ENCODE measurements at regions not wholly inside any gene's neighbourhood (a gene's known extent, or its start where the extent isn't known, plus 50 kb on each side); places are given as distances from the start of the nearest gene placed in this dataset.

DNA sequence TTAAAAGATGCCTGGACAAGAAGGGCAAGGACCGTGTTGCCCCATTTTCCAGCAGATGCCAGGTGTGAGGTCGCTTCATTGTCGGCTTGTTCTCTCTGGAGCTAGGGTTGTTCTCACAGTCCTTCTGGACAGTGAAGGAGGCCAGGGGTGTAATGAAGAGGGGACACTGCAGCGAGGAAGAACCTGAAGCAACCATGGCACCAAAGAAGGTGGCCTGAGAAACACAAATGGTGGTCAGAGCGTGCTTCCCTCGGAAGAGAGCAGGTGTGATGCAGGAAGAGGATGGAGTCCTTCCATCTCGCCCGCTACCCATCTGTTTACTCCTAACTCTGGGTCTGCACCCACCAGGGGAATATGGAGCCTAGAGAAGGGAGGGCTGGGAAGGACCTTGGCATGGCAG lies 50.3 kb upstream of the TWIST2 start:
- TF ChIP-seq CTCF (IDR thresholded peaks at IDR 0.05; ENCODE audit: low read depth, low read length, missing input control) (no peak), ATF3 (IDR thresholded peaks at IDR 0.05) (no peak), JUND (IDR thresholded peaks at IDR 0.05) (no peak), FOXA1 (IDR thresholded peaks at IDR 0.05) (no peak), GABPA (IDR thresholded peaks at IDR 0.05 in 1 of 2, conservative IDR thresholded peaks at IDR 0.05 in 1 of 2) (no peak)
- TF ChIP-seq, protein P1, sequence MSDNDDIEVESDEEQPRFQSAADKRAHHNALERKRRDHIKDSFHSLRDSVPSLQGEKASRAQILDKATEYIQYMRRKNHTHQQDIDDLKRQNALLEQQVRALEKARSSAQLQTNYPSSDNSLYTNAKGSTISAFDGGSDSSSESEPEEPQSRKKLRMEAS (IDR thresholded peaks at IDR 0.05), result no peak
- TF ChIP-seq, protein P2, sequence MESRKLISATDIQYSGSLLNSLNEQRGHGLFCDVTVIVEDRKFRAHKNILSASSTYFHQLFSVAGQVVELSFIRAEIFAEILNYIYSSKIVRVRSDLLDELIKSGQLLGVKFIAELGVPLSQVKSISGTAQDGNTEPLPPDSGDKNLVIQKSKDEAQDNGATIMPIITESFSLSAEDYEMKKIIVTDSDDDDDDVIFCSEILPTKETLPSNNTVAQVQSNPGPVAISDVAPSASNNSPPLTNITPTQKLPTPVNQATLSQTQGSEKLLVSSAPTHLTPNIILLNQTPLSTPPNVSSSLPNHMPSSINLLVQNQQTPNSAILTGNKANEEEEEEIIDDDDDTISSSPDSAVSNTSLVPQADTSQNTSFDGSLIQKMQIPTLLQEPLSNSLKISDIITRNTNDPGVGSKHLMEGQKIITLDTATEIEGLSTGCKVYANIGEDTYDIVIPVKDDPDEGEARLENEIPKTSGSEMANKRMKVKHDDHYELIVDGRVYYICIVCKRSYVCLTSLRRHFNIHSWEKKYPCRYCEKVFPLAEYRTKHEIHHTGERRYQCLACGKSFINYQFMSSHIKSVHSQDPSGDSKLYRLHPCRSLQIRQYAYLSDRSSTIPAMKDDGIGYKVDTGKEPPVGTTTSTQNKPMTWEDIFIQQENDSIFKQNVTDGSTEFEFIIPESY (IDR thresholded peaks at IDR 0.05), result no peak
